Calu3 (cell line): ENCODE measurements at regions not wholly inside any gene's neighbourhood (a gene's known extent, or its start where the extent isn't known, plus 50 kb on each side); places are given as distances from the start of the nearest gene placed in this dataset.

Experiments used
- BruUV-seq: library from RNA; stranded (reverse); fragments of 400-500 nt; replicated peaks from 2 replicates; lab custom pipeline; 2021; lab: Mats Ljungman, UMichigan
- CTCF ChIA-PET: fragments of 300-600 bp; sonication (Branson Sonifier 250); formaldehyde crosslinking; loops from one replicate; lab custom pipeline; 2022; ENCODE audit warnings: antibody characterized with exemption; lab: Charles Lee
- DNase-seq: peaks from one replicate; pipeline ENCODE4 v3.0.0; 2022
- H3K27ac Mint-ChIP-seq: one replicate; pipeline ENCODE4 v1.8.0; 2022; ENCODE audit warnings: mixed read lengths; ENCODE audit not compliant: unreplicated experiment
- H3K27me3 Mint-ChIP-seq: one replicate; pipeline ENCODE4 v1.8.0; 2022; ENCODE audit warnings: mixed read lengths; ENCODE audit not compliant: unreplicated experiment
- H3K36me3 Mint-ChIP-seq: one replicate; pipeline ENCODE4 v1.8.0; 2022; ENCODE audit warnings: mild to moderate bottlenecking, moderate library complexity, mixed read lengths; ENCODE audit not compliant: insufficient read depth, unreplicated experiment
- H3K4me1 Mint-ChIP-seq: one replicate; pipeline ENCODE4 v1.8.0; 2022; ENCODE audit warnings: mild to moderate bottlenecking, low read depth, mixed read lengths; ENCODE audit not compliant: unreplicated experiment
- H3K4me3 Mint-ChIP-seq: one replicate; pipeline ENCODE4 v1.8.0; 2022; ENCODE audit warnings: mild to moderate bottlenecking, low read depth, moderate library complexity, mixed read lengths; ENCODE audit not compliant: unreplicated experiment
- H3K9me3 Mint-ChIP-seq: one replicate; pipeline ENCODE4 v1.8.0; 2022; ENCODE audit warnings: low read depth, mixed read lengths; ENCODE audit not compliant: unreplicated experiment
- intact Hi-C: fragments of 100-400 bp; cut with micrococcal nuclease; formaldehyde crosslinking; loops from one replicate; pipeline ENCODE4 v1.10.0; 2022; ENCODE audit not compliant: unreplicated experiment
- TF ChIP-seq, protein P1 (sequence below): fragments of 200-600 bp; IDR thresholded peaks from one replicate; pipeline ENCODE4 v1.8.0; 2022; ENCODE audit warnings: antibody characterized with exemption; ENCODE audit not compliant: unreplicated experiment

DNA sequence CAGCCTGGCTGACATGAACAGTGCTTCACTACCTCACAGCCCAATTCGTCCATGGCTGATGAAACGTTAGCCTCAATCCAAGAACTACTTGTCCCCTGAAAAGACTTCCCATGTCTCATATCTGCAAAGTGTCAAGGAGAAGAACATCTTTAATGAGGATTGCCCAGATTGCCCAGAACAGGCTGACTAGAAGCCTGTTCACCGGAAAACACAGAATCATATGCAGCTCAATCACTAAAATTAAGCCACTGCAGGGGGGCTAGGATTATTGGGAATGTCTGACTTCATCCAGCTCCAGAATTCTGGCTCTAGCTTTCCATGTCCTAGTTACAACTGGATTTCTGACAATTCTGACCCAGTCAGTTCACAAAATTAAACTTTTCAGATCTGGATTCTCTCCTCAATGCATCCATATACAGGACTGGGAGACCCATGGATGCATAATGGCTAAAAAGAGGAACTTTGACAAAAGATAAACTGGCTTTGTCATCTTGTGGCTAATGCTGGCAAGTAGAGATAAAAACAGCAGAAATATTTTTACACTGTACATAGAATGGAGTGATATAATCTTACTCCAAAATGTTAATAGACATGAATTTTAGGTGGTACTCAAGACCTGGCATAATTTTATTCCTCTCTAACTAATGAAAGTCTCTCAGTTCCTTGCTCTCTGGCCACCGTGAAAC lies 467.0 kb upstream of the POT1 start:
- Mint-ChIP-seq H3K27ac (no peak overlapping the region), H3K27me3 (no peaks in the 10 kb centered on the region), H3K36me3 (no peaks in the 10 kb centered on the region), H3K9me3 (peaks cover 2% of the 10 kb centered on the region), H3K4me1 (no peaks in the 10 kb centered on the region), H3K4me3 (no peak overlapping the region)
- TF ChIP-seq, protein P1, sequence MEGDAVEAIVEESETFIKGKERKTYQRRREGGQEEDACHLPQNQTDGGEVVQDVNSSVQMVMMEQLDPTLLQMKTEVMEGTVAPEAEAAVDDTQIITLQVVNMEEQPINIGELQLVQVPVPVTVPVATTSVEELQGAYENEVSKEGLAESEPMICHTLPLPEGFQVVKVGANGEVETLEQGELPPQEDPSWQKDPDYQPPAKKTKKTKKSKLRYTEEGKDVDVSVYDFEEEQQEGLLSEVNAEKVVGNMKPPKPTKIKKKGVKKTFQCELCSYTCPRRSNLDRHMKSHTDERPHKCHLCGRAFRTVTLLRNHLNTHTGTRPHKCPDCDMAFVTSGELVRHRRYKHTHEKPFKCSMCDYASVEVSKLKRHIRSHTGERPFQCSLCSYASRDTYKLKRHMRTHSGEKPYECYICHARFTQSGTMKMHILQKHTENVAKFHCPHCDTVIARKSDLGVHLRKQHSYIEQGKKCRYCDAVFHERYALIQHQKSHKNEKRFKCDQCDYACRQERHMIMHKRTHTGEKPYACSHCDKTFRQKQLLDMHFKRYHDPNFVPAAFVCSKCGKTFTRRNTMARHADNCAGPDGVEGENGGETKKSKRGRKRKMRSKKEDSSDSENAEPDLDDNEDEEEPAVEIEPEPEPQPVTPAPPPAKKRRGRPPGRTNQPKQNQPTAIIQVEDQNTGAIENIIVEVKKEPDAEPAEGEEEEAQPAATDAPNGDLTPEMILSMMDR: no peak
- DNase-seq: no peak
- CTCF ChIA-PET: no interaction called here
- no TSS peak for BruUV-seq
- intact Hi-C loops: no loop called here

DNA sequence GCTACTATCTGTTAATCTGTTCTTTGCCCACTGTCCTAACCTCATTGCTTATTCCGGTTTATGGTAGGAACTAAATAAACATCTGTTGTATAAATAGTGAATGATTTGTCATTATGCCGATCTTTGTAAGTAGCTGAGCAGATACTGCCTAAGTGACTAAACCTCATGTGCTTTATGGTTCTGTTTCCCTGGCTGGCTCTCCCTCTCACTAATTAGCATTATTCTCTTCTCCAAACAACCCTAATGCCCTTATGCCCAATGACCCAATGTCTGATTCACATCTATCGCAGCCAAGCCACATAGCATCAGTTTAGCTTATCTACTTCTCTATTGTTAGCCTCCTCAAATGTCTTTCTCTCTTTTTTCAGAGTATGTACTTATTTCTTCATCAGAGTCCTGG lies 462.3 kb upstream of the POT1 start:
- no peaks in the 10 kb centered on the region for H3K4me1 Mint-ChIP-seq
- peaks cover 5% of the 10 kb centered on the region for H3K9me3 Mint-ChIP-seq
- DNase-seq: no peak
- intact Hi-C loops: no loop called here
- H3K27ac Mint-ChIP-seq: no peak overlapping the region
- TF ChIP-seq, protein P1: no peak
- H3K36me3 Mint-ChIP-seq: no peaks in the 10 kb centered on the region
- no peaks in the 10 kb centered on the region for H3K27me3 Mint-ChIP-seq
- CTCF ChIA-PET: no interaction called here
- BruUV-seq: no TSS peak
- no peak overlapping the region for H3K4me3 Mint-ChIP-seq

DNA sequence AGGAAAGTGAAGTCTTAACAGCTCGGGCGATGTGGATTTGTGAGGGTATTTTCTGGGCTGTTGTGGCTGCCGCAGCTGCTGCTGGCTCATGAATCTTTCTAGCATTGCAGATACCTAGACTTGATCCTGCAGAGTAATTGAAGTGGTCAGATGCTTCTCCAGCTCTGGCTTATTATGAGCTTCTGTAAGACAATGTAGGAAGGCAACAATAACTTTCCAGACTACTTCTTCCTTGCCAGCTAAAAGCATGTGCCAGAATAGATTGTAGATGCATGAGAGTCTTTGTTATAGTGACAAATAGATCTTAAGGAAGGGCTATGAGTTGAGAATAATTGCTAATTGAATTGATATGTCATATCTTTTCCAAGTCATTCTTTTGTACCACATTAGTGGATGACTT lies 461.4 kb upstream of the POT1 start:
- intact Hi-C loops: no loop called here
- H3K4me3 Mint-ChIP-seq: no peak overlapping the region
- no peaks in the 10 kb centered on the region for H3K36me3 Mint-ChIP-seq
- no peak for DNase-seq
- TF ChIP-seq, protein P1: no peak
- peaks cover 5% of the 10 kb centered on the region for H3K9me3 Mint-ChIP-seq
- CTCF ChIA-PET: no interaction called here
- H3K27ac Mint-ChIP-seq: no peak overlapping the region
- BruUV-seq: no TSS peak
- no peaks in the 10 kb centered on the region for H3K27me3 Mint-ChIP-seq
- H3K4me1 Mint-ChIP-seq: no peaks in the 10 kb centered on the region

DNA sequence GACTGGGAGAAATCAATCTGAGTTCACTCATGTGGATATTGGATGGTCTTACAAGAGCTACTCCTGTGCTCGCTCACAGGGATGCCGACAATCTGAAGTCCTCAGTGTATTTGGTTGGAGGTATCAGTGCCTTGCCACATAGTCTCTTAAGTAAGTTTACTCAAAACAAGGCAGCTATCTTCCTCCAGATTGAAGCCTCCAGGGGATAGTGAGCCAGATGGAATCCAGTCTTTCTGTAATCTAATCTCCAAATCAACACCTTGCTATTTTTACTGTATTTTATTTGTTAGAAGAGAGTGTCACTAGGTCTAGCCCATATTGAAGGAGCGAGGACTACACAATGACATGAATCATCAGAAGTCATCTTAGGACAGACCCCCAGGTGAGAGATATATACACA lies 456.6 kb upstream of the POT1 start:
- BruUV-seq: no TSS peak
- Mint-ChIP-seq H3K4me3 (no peak overlapping the region), H3K36me3 (no peaks in the 10 kb centered on the region), H3K4me1 (no peaks in the 10 kb centered on the region), H3K9me3 (peaks cover 2% of the 10 kb centered on the region), H3K27me3 (no peaks in the 10 kb centered on the region), H3K27ac (no peak overlapping the region)
- CTCF ChIA-PET: no interaction called here
- intact Hi-C loops: no loop called here
- no peak for DNase-seq
- TF ChIP-seq, protein P1: no peak
